HepG2 (cell line): ENCODE measurements at regions not wholly inside any gene's neighbourhood (a gene's known extent, or its start where the extent isn't known, plus 50 kb on each side); places are given as distances from the start of the nearest gene placed in this dataset.
"Not testable (repeated sequence)": the region's sequence is repeated elsewhere in the genome, so short reads cannot be mapped to it uniquely, and the experiment has no call there.

Source experiments
- ATAC-seq: fragments of 200-7000 bp; cut with Tn5 transposase; 3 replicates; pipeline ENCODE4 v1.9.1; 2020; ENCODE audit warnings: mild to moderate bottlenecking, moderate library complexity
- BruUV-seq: library from RNA; stranded (reverse); fragments of 400-500 nt; replicated peaks from 2 replicates; lab custom pipeline; 2021; lab: Mats Ljungman, UMichigan
- CTCF ChIA-PET: fragments of 300-600 bp; formaldehyde crosslinking; extraction: SDS; loops from one replicate; lab custom pipeline; 2021; ENCODE audit warnings: low total read pairs, inconsistent platforms, low intra/inter-chr PET ratio; lab: Yijun Ruan, JAX
- POLR2A ChIA-PET: fragments of 350-600 bp; sonication (Branson Sonifier 250); formaldehyde crosslinking; loops from one replicate; lab custom pipeline; 2020; ENCODE audit warnings: antibody characterized with exemption, inconsistent platforms; lab: Yijun Ruan, JAX
- DNase-seq: peaks from one replicate; pipeline ENCODE4 v3.0.0-alpha.2; 2015; ENCODE audit warnings: low spot score
- FAIRE-seq: peaks from 3 replicates; lab custom pipeline; 2011; peaks lifted over from hg19 to GRCh38; lab: Jason Lieb, UNC
- H2AFZ ChIP-seq: one replicate; pipeline ENCODE4 v1.6.1; 2011; ENCODE audit warnings: low read length, inconsistent platforms
- H3K27ac ChIP-seq: fragments of 300-600 bp; 3 replicates; pipeline ENCODE4 v1.8.0; 2011; ENCODE audit warnings: mixed run types, mild to moderate bottlenecking, mixed read lengths, low read length, inconsistent platforms; ENCODE audit not compliant: insufficient read depth; ENCODE audit errors: extremely low read length
- H3K27me3 ChIP-seq, 2 experiments: fragments of 200-600 bp in 1 of 2; 2 replicates in 1 of 2; 3 replicates in 1 of 2; pipeline versions ENCODE4 v1.6.0 to v1.8.0; 2011; ENCODE audit warnings: low read length in 2 of 2, mild to moderate bottlenecking in 2 of 2, moderate library complexity in 2 of 2, inconsistent platforms in 1 of 2; ENCODE audit not compliant: insufficient read depth in 2 of 2, control insufficient read depth in 1 of 2
- H3K36me3 ChIP-seq, 2 experiments: fragments of 200-600 bp in 1 of 2; replicated peaks in 1 of 2; 2 replicates in 1 of 2; 3 replicates in 1 of 2; pipeline versions ENCODE4 v1.5.1 to v1.8.0; 2011; ENCODE audit warnings: low read length in 2 of 2, inconsistent platforms in 1 of 2; ENCODE audit not compliant: insufficient read depth in 2 of 2, control insufficient read depth in 1 of 2
- H3K4me1 ChIP-seq: 2 replicates; pipeline ENCODE4 v1.5.1; 2012; ENCODE audit warnings: low read length, inconsistent platforms; ENCODE audit not compliant: insufficient read depth
- H3K4me2 ChIP-seq: 2 replicates; pipeline ENCODE4 v1.6.0; 2011; ENCODE audit warnings: low read depth, low read length, inconsistent platforms
- H3K4me3 ChIP-seq, 3 experiments: fragments of 200-600 bp in 1 of 3; sonication (generic), shearing (Covaris generic) in 1 of 3; replicated peaks in 1 of 3; 2 replicates each; pipeline ENCODE4 v1.5.1; 2011 to 2016; ENCODE audit warnings: low read length in 3 of 3, inconsistent platforms in 2 of 3, low read depth in 2 of 3, mild to moderate bottlenecking in 2 of 3, control low read depth in 1 of 3, mixed read lengths in 1 of 3; ENCODE audit not compliant: insufficient read depth in 1 of 3
- H3K79me2 ChIP-seq: one replicate; pipeline ENCODE4 v1.6.1; 2011; ENCODE audit warnings: low read length, inconsistent platforms; ENCODE audit not compliant: insufficient read depth
- H3K9ac ChIP-seq: 2 replicates; pipeline ENCODE4 v1.6.0; 2011; ENCODE audit warnings: mild to moderate bottlenecking, low read depth, low read length, inconsistent platforms; ENCODE audit not compliant: insufficient read depth
- H3K9me3 ChIP-seq: 2 replicates; pipeline ENCODE4 v1.5.1; 2012; ENCODE audit warnings: mild to moderate bottlenecking, low read length
- H4K20me1 ChIP-seq: 2 replicates; pipeline ENCODE4 v1.6.0; 2011; ENCODE audit warnings: inconsistent platforms, mild to moderate bottlenecking, low read length, moderate library complexity; ENCODE audit not compliant: insufficient read depth
- FOXO1 ChIP-seq: sonication (generic); formaldehyde crosslinking; IDR thresholded peaks from 2 replicates; pipeline ENCODE4 v1.4.0; 2020; ENCODE audit warnings: missing genetic modification reagents
- HNRNPK ChIP-seq: fragments of 200-400 bp; formaldehyde crosslinking; IDR thresholded peaks from 2 replicates; pipeline ENCODE4 v1.6.1; 2018; ENCODE audit warnings: low read length, low read depth, moderate library complexity, mild to moderate bottlenecking; ENCODE audit not compliant: poor library complexity, severe bottlenecking
- JUN ChIP-seq: sonication (generic); formaldehyde crosslinking; IDR thresholded peaks from 2 replicates; pipeline ENCODE4 v1.4.0; 2020; ENCODE audit warnings: mild to moderate bottlenecking, missing genetic modification reagents
- NFE2 ChIP-seq: sonication (generic); formaldehyde crosslinking; IDR thresholded peaks from 2 replicates; pipeline ENCODE4 v1.4.0; 2020; ENCODE audit warnings: missing genetic modification reagents
- NFYC ChIP-seq: IDR thresholded peaks from 2 replicates; pipeline ENCODE4 v1.6.1; 2016; ENCODE audit warnings: missing genetic modification reagents, missing compliant biosample characterization
- NPAS2 ChIP-seq: sonication (generic); formaldehyde crosslinking; IDR thresholded peaks from 2 replicates; pipeline ENCODE4 v1.8.0; 2022; ENCODE audit warnings: mild to moderate bottlenecking, missing genetic modification reagents, borderline replicate concordance
- ZBTB2 ChIP-seq: sonication (generic); formaldehyde crosslinking; IDR thresholded peaks from 2 replicates; pipeline ENCODE4 v1.8.0; 2022; ENCODE audit warnings: low read depth, missing genetic modification reagents
- ZNF460 ChIP-seq: sonication (generic); formaldehyde crosslinking; IDR thresholded peaks from 2 replicates; pipeline ENCODE4 v1.5.1; 2020; ENCODE audit warnings: missing genetic modification reagents, mild to moderate bottlenecking, borderline replicate concordance
- ZNF776 ChIP-seq: sonication (generic); formaldehyde crosslinking; IDR thresholded peaks from 2 replicates; pipeline ENCODE4 v1.4.0; 2020; ENCODE audit warnings: mild to moderate bottlenecking, missing genetic modification reagents
- WGBS: methylation state at CpG from one replicate; pipeline ENCODE4 v1.1.6; 2017; ENCODE audit warnings: low lambda C conversion rate; 5-methylcytosine and 5-hydroxymethylcytosine counted together
- in situ Hi-C: cut with HindIII; loops from 2 replicates; pipeline ENCODE4 v1.10.0; 2017; ENCODE audit warnings: low pct_unique_long_range_greater_than_20kb; ENCODE audit not compliant: extremely low pct_ligation_motif_present
- intact Hi-C: fragments of 100-400 bp; cut with micrococcal nuclease; formaldehyde crosslinking; loops from one replicate; pipeline ENCODE4 v1.10.0; 2022; ENCODE audit not compliant: unreplicated experiment

- Histone ChIP-seq H3K36me3 (no peaks in the 10 kb centered on the region), H3K9me3 (no peaks in the 10 kb centered on the region), H3K4me2 (no peak overlapping the region), H2AFZ (no peak overlapping the region), H3K4me3 (no peak overlapping the region), H3K79me2 (no peaks in the 10 kb centered on the region), H4K20me1 (no peaks in the 10 kb centered on the region), H3K4me1 (no peaks in the 10 kb centered on the region), H3K9ac (no peak overlapping the region), H3K27ac (no peak overlapping the region), H3K27me3 (no peaks in the 10 kb centered on the region)
- no peak for ATAC-seq
- no peak for FAIRE-seq
- WGBS = no CpG with 5 or more reads among the region's 2 CpGs
- no peak for TF ChIP-seq NFYC (CRISPR knock-in tag)
- TF ChIP-seq ZNF460 (CRISPR knock-in tag) = no peak
- TF ChIP-seq NPAS2 (CRISPR knock-in tag) = no peak
- TF ChIP-seq NFE2 (CRISPR knock-in tag) = no peak
- no peak for TF ChIP-seq ZNF776 (CRISPR knock-in tag)
- TF ChIP-seq JUN (CRISPR knock-in tag) = no peak
- TF ChIP-seq ZBTB2 (CRISPR knock-in tag) = no peak
- TF ChIP-seq FOXO1 (CRISPR knock-in tag) = no peak
- CTCF ChIA-PET = no interaction called here
- intact Hi-C loops (no loop called here), in situ Hi-C loops (no loop called here)
- DNase-seq = no peak
- no TSS peak for BruUV-seq
- POLR2A ChIA-PET = no interaction called here
Observed at GRCh38 chrY:7781501-7781900, 869.9 kb upstream of the AMELY start.

- BruUV-seq, intact Hi-C loops, H3K27ac ChIP-seq, H3K36me3 ChIP-seq, H3K9me3 ChIP-seq, H2AFZ ChIP-seq, H4K20me1 ChIP-seq, CTCF ChIA-PET, H3K4me1 ChIP-seq, H3K4me3 ChIP-seq, ATAC-seq, H3K79me2 ChIP-seq, FAIRE-seq, in situ Hi-C loops, DNase-seq, POLR2A ChIA-PET, H3K4me2 ChIP-seq, H3K27me3 ChIP-seq, H3K9ac ChIP-seq: not testable (repeated sequence)
- TF ChIP-seq HNRNPK = peak; percentile 91
- 25% methylated on average over 1 of the region's 2 CpGs for WGBS
Observed at GRCh38 chrY:7775436-7775835, 863.9 kb upstream of the AMELY start.
